ENCODE measurements at regions not wholly inside any gene's neighbourhood (a gene's known extent, or its start where the extent isn't known, plus 50 kb on each side); places are given as distances from the start of the nearest gene placed in this dataset.
A peak's percentile ranks its signal among the peaks of the same experiment; 100 is the strongest.

DNA sequence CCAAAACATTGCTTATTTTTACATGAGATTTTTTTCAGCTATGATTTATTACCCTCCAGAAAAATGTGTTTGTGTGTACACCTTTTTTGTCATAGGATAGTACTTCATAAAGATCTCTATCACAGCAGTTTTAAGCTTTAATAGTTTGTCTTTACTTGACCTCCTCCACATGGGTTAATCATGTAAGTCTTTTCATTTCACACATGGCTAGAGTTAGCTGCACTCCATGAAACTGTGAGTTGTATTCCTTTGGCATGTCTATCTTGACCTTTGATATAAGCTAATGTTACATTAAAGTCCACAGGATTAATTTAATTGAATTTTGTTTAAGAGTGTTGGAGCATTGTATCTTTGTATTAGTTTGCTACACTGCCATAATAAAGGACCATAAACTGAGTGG lies 217.1 kb downstream of the OTOL1 start:
- Histone ChIP-seq H2AFZ (ENCODE audit: low read length) (no peak overlapping the region), H4K20me1 (ENCODE audit: insufficient read depth, low read length, poor library complexity, severe bottlenecking) (no peaks in the 10 kb centered on the region), H3F3A (ENCODE audit: low read depth) (no peaks in the 10 kb centered on the region), H3K4me3 (ENCODE audit: low read length, poor library complexity, severe bottlenecking) (no peak overlapping the region), H3K27me3 (ENCODE audit: insufficient read depth, low read length, poor library complexity, severe bottlenecking) (no peaks in the 10 kb centered on the region), H3K9me2 (replicated peaks; ENCODE audit: low read depth, low read length) (no peaks in the 10 kb centered on the region), H3K36me3 (ENCODE audit: insufficient read depth, low read length) (no peaks in the 10 kb centered on the region), H3K4me2 (ENCODE audit: low read depth, low read length, poor library complexity, severe bottlenecking) (no peak overlapping the region), H3K9ac (ENCODE audit: low read depth, low read length, poor library complexity, severe bottlenecking) (no peak overlapping the region), H3K4me1 (ENCODE audit: insufficient read depth, low read length, poor library complexity, severe bottlenecking) (no peaks in the 10 kb centered on the region), H3K79me2 (ENCODE audit: insufficient read depth, low read length) (no peaks in the 10 kb centered on the region), H3K9me3 (ENCODE audit: insufficient read depth, low read depth, low read length) (no peaks in the 10 kb centered on the region; the same call in 1 of the 2 replicates)
- TF ChIP-seq, protein P1, sequence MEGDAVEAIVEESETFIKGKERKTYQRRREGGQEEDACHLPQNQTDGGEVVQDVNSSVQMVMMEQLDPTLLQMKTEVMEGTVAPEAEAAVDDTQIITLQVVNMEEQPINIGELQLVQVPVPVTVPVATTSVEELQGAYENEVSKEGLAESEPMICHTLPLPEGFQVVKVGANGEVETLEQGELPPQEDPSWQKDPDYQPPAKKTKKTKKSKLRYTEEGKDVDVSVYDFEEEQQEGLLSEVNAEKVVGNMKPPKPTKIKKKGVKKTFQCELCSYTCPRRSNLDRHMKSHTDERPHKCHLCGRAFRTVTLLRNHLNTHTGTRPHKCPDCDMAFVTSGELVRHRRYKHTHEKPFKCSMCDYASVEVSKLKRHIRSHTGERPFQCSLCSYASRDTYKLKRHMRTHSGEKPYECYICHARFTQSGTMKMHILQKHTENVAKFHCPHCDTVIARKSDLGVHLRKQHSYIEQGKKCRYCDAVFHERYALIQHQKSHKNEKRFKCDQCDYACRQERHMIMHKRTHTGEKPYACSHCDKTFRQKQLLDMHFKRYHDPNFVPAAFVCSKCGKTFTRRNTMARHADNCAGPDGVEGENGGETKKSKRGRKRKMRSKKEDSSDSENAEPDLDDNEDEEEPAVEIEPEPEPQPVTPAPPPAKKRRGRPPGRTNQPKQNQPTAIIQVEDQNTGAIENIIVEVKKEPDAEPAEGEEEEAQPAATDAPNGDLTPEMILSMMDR (conservative IDR thresholded peaks at IDR 0.05; ENCODE audit: low read length), result no peak
- no peak for TF ChIP-seq EZH2phosphoT487 (IDR thresholded peaks at IDR 0.05; ENCODE audit: borderline replicate concordance)

DNA sequence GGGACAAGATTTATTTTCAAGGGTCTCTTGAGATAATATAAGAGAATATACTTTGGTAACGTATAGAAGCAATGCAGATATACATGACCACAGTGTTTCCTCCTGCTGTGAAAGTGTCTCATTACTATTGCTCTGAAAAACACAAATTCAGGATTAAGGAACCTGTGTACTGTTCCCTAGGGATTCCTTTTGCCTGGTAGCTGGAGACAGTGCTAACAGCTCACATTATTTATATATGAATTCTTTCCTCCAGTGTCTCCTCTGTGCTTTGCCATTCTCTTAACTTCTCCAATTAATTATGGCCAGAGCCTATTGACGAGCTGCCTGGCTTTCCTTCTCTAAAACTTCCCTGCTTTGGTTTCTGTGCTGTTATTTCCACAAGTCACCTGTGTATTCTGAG lies 235.4 kb downstream of the OTOL1 start:
- Histone ChIP-seq H3K79me2 (ENCODE audit: insufficient read depth, low read length) (no peaks in the 10 kb centered on the region), H3F3A (ENCODE audit: low read depth) (no peaks in the 10 kb centered on the region), H3K36me3 (ENCODE audit: insufficient read depth, low read length) (no peaks in the 10 kb centered on the region), H3K9me2 (replicated peaks; ENCODE audit: low read depth, low read length) (no peaks in the 10 kb centered on the region), H3K9me3 (ENCODE audit: insufficient read depth, low read depth, low read length) (no peaks in the 10 kb centered on the region), H2AFZ (ENCODE audit: low read length) (no peak overlapping the region), H3K4me1 (ENCODE audit: insufficient read depth, low read length, poor library complexity, severe bottlenecking) (peaks cover 2% of the 10 kb centered on the region), H3K4me2 (ENCODE audit: low read depth, low read length, poor library complexity, severe bottlenecking) (no peak overlapping the region), H3K4me3 (ENCODE audit: low read length, poor library complexity, severe bottlenecking) (no peak overlapping the region), H4K20me1 (ENCODE audit: insufficient read depth, low read length, poor library complexity, severe bottlenecking) (no peaks in the 10 kb centered on the region), H3K27me3 (ENCODE audit: insufficient read depth, low read length, poor library complexity, severe bottlenecking) (no peaks in the 10 kb centered on the region), H3K9ac (ENCODE audit: low read depth, low read length, poor library complexity, severe bottlenecking) (no peak overlapping the region)
- TF ChIP-seq, protein P1 (conservative IDR thresholded peaks at IDR 0.05; ENCODE audit: low read length), result no peak
- TF ChIP-seq EZH2phosphoT487 (IDR thresholded peaks at IDR 0.05; ENCODE audit: borderline replicate concordance), result no peak

DNA sequence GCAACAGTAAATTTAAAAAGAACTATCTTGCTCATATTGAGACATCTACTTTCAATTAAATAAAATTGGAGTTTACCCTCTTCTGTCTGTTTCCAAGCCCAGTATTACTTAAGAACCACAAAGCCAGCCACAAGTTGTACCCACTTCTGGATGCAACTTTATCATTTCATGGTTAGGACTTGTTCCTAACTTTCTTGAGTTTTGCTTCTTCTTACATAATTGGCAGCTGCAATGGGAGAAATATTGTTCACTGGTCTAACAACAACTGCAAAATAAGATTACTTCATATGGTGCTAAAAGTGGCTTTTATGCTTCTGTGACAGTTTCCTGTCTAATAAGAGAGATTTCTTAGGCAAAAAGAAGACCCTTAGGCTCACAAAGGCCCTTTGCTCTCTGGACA lies 240.6 kb downstream of the OTOL1 start:
- H3K27me3 ChIP-seq (ENCODE audit: insufficient read depth, low read length, poor library complexity, severe bottlenecking), result no peaks in the 10 kb centered on the region
- no peak overlapping the region for H3K9ac ChIP-seq (ENCODE audit: low read depth, low read length, poor library complexity, severe bottlenecking)
- no peak overlapping the region for H3K4me3 ChIP-seq (ENCODE audit: low read length, poor library complexity, severe bottlenecking)
- H3K4me1 ChIP-seq (ENCODE audit: insufficient read depth, low read length, poor library complexity, severe bottlenecking), result peaks cover 11% of the 10 kb centered on the region
- no peaks in the 10 kb centered on the region for H3K9me2 ChIP-seq (replicated peaks; ENCODE audit: low read depth, low read length)
- no peaks in the 10 kb centered on the region for H3K79me2 ChIP-seq (ENCODE audit: insufficient read depth, low read length)
- H3K9me3 ChIP-seq (ENCODE audit: insufficient read depth, low read depth, low read length), result no peaks in the 10 kb centered on the region
- H4K20me1 ChIP-seq (ENCODE audit: insufficient read depth, low read length, poor library complexity, severe bottlenecking), result no peaks in the 10 kb centered on the region
- H3K4me2 ChIP-seq (ENCODE audit: low read depth, low read length, poor library complexity, severe bottlenecking), result peak overlapping the region; percentile 6
- H3K36me3 ChIP-seq (ENCODE audit: insufficient read depth, low read length), result no peaks in the 10 kb centered on the region
- H2AFZ ChIP-seq (ENCODE audit: low read length), result 0 out of 2 replicates have a peak overlapping the region, but pooled peaks have one; percentile 45
- TF ChIP-seq, protein P1 (conservative IDR thresholded peaks at IDR 0.05; ENCODE audit: low read length), result no peak
- no peak for TF ChIP-seq EZH2phosphoT487 (IDR thresholded peaks at IDR 0.05; ENCODE audit: borderline replicate concordance)
- no peaks in the 10 kb centered on the region for H3F3A ChIP-seq (ENCODE audit: low read depth)

Data from Loucy (cell line).